Lung (tissue), 11 donors: ENCODE measurements at regions not wholly inside any gene's neighbourhood (a gene's known extent, or its start where the extent isn't known, plus 50 kb on each side); places are given as distances from the start of the nearest gene placed in this dataset.

Source experiments
- ATAC-seq: fragments of 200-7000 bp; cut with Tn5 transposase; one replicate; pipeline ENCODE4 v1.9.1; 2020; ENCODE audit warnings: moderate number of reproducible peaks; ENCODE audit not compliant: insufficient read depth, low FRiP score
- DNase-seq, 3 donors: peaks; one replicate each; pipeline ENCODE4 v3.0.0-alpha.2; 2013 to 2017
- H3K27ac ChIP-seq, 2 donors: one replicate each; pipeline ENCODE4 v1.5.1; 2013; ENCODE audit warnings: mild to moderate bottlenecking in 2 of 2, moderate library complexity in 2 of 2, control low read depth in 1 of 2, inconsistent platforms in 1 of 2, low read depth in 1 of 2, low read length in 1 of 2
- H3K27me3 ChIP-seq, 3 donors: one replicate each; pipeline ENCODE4 v1.5.1; 2013; ENCODE audit warnings: low read length in 2 of 3; ENCODE audit not compliant: control insufficient read depth in 3 of 3, insufficient read depth in 3 of 3
- H3K36me3 ChIP-seq, 4 donors: one replicate each; pipeline ENCODE4 v1.5.1; 2013; ENCODE audit warnings: low read length in 4 of 4, mild to moderate bottlenecking in 1 of 4, moderate library complexity in 1 of 4; ENCODE audit not compliant: control insufficient read depth in 4 of 4, insufficient read depth in 4 of 4
- H3K4me1 ChIP-seq, 5 donors: one replicate each; pipeline ENCODE4 v1.5.1; 2013; ENCODE audit warnings: low read length in 5 of 5, mild to moderate bottlenecking in 2 of 5, moderate library complexity in 1 of 5; ENCODE audit not compliant: control insufficient read depth in 5 of 5, insufficient read depth in 5 of 5
- H3K4me3 ChIP-seq: one replicate; pipeline ENCODE4 v1.5.1; 2013; ENCODE audit warnings: mild to moderate bottlenecking, control low read depth, moderate library complexity
- H3K9ac ChIP-seq, 2 donors: one replicate each; pipeline ENCODE4 v1.5.1; 2013; ENCODE audit warnings: low read length in 2 of 2, control low read depth in 1 of 2; ENCODE audit not compliant: insufficient read depth in 1 of 2
- H3K9me3 ChIP-seq, 4 donors: one replicate each; pipeline ENCODE4 v1.5.1; 2013; ENCODE audit warnings: low read length in 3 of 4, mild to moderate bottlenecking in 1 of 4, moderate library complexity in 1 of 4; ENCODE audit not compliant: control insufficient read depth in 4 of 4, insufficient read depth in 3 of 4
- CTCF ChIP-seq: IDR thresholded peaks from 2 replicates; pipeline ENCODE4 v1.5.1; 2012; ENCODE audit warnings: mild to moderate bottlenecking; ENCODE audit errors: control extremely low read depth, extremely low read depth
- WGBS, 2 donors: extraction: QIAGEN DNeasy Blood & Tissue Kit; methylation state at CpG; one replicate each; pipeline ENCODE4 v1.1.7; 2013; 5-methylcytosine and 5-hydroxymethylcytosine counted together
- donor health status: control.
- donor health status: control.
- donor health status: Bipolar disorder and iron deficiency.
- donor health status: healthy.
- donor health status: DM: yes; HTN: yes; CAD: no.

GRCh38 chr1:82795508-82796149, 994.9 kb downstream of the ADGRL2 start:
- H3K9ac ChIP-seq, result no peak overlapping the region
- H3K36me3 ChIP-seq, result no peaks in the 10 kb centered on the region
- H3K4me3 ChIP-seq, result no peak overlapping the region
- peaks cover 0 to 8% (median 0%) of the 10 kb centered on the region in 5 donors for H3K4me1 ChIP-seq
- no peak overlapping the region for H3K27ac ChIP-seq
- DNase-seq (no peak), ATAC-seq (no peak)
- peaks cover 0 to 5% (median 3%) of the 10 kb centered on the region in 4 donors for H3K9me3 ChIP-seq
- 80 to 84% methylated on average over 3 of the region's 3 CpGs for WGBS, 2 donors
- no peaks in the 10 kb centered on the region for H3K27me3 ChIP-seq
- no peak for TF ChIP-seq CTCF

- no peak overlapping the region for H3K27ac ChIP-seq
Observed at GRCh38 chr1:82792151-82792550, 991.4 kb downstream of the ADGRL2 start.

GRCh38 chr1:82790556-82790955, 989.8 kb downstream of the ADGRL2 start:
- H3K9me3 ChIP-seq, result peaks cover 0 to 7% (median 4%) of the 10 kb centered on the region in 4 donors
- DNase-seq, result no peak
- H3K27ac ChIP-seq, result no peak overlapping the region
- no peak overlapping the region for H3K4me3 ChIP-seq
- peaks cover 0 to 11% (median 0%) of the 10 kb centered on the region in 5 donors for H3K4me1 ChIP-seq
- no peaks in the 10 kb centered on the region for H3K27me3 ChIP-seq
- H3K36me3 ChIP-seq, result no peaks in the 10 kb centered on the region
- no peak for TF ChIP-seq CTCF
- ATAC-seq, result no peak
- no peak overlapping the region for H3K9ac ChIP-seq
- 73 to 75% methylated on average over 1 of the region's 1 CpG for WGBS, 2 donors

More at GRCh38 chr1:82792151-82792550, 991.4 kb downstream of the ADGRL2 start:
- no peaks in the 10 kb centered on the region for H3K27me3 ChIP-seq
- no peak for TF ChIP-seq CTCF
- H3K4me3 ChIP-seq, result no peak overlapping the region
- no peaks in the 10 kb centered on the region for H3K36me3 ChIP-seq
- H3K9ac ChIP-seq, result no peak overlapping the region
- H3K9me3 ChIP-seq, result peaks cover 0 to 7% (median 4%) of the 10 kb centered on the region in 4 donors
- peaks cover 0 to under 1% (median 0%) of the 10 kb centered on the region in 5 donors for H3K4me1 ChIP-seq
- no peak for DNase-seq
- WGBS, 2 donors, result 74 to 76% methylated on average over 4 of the region's 4 CpGs
- ATAC-seq, result no peak

- Histone ChIP-seq H3K36me3 (no peaks in the 10 kb centered on the region), H3K4me3 (no peak overlapping the region), H3K9ac (no peak overlapping the region), H3K4me1 (peaks cover 0 to 13% (median 0%) of the 10 kb centered on the region in 5 donors), H3K27me3 (no peaks in the 10 kb centered on the region), H3K27ac (no peak overlapping the region), H3K9me3 (peaks cover 0 to 7% (median 4%) of the 10 kb centered on the region in 4 donors)
- DNase-seq (no peak), ATAC-seq (no peak)
- WGBS, 2 donors, result 81 to 86% methylated on average over 1 of the region's 1 CpG
- no peak for TF ChIP-seq CTCF
Observed at GRCh38 chr1:82788660-82789059, 987.9 kb downstream of the ADGRL2 start.
